HL-60 (cell line): ENCODE measurements at regions not wholly inside any gene's neighbourhood (a gene's known extent, or its start where the extent isn't known, plus 50 kb on each side); places are given as distances from the start of the nearest gene placed in this dataset.

Experiments used
- DNase-seq, 2 experiments: peaks; one replicate each; pipeline ENCODE4 v3.0.0-alpha.2; 2010 to 2020; ENCODE audit warnings: low read depth in 1 of 2, low spot score in 1 of 2
- H3K27ac ChIP-seq: fragments of 250-450 bp; sonication (Bioruptor Pico); replicated peaks from 2 replicates; pipeline ENCODE4 v1.5.1; 2020; ENCODE audit warnings: mild to moderate bottlenecking, moderate library complexity
- H3K27me3 ChIP-seq: fragments of 250-450 bp; sonication (Bioruptor Pico); 2 replicates; pipeline ENCODE4 v1.5.1; 2021; ENCODE audit warnings: mild to moderate bottlenecking, moderate library complexity; ENCODE audit not compliant: insufficient read depth, poor library complexity, severe bottlenecking
- H3K4me3 ChIP-seq: replicated peaks from 2 replicates; pipeline ENCODE4 v1.5.1; 2011; ENCODE audit warnings: mild to moderate bottlenecking, control low read depth, low read length; ENCODE audit not compliant: insufficient read depth
- GABPA ChIP-seq: IDR thresholded peaks from 2 replicates; pipeline ENCODE4 v1.6.1; 2012; ENCODE audit warnings: low read depth
- POLR2AphosphoS5 ChIP-seq: IDR thresholded peaks from 2 replicates; pipeline ENCODE4 v1.6.1; 2012; ENCODE audit warnings: low read depth
- REST ChIP-seq: IDR thresholded peaks from 2 replicates; pipeline ENCODE4 v1.6.1; 2012; ENCODE audit warnings: low read depth; ENCODE audit not compliant: insufficient replicate concordance
- SPI1 ChIP-seq: IDR thresholded peaks from 2 replicates; pipeline ENCODE4 v1.6.1; 2012; ENCODE audit warnings: low read depth, mild to moderate bottlenecking, borderline replicate concordance

- Histone ChIP-seq H3K4me3 (no peak overlapping the region), H3K27ac (no peak overlapping the region), H3K27me3 (no peaks in the 10 kb centered on the region)
- no peak for DNase-seq
- TF ChIP-seq REST (no peak), GABPA (no peak), POLR2AphosphoS5 (no peak), SPI1 (no peak)
Observed at GRCh38 chr4:16278178-16278577, 51.9 kb upstream of the TAPT1 start.
